GM21447 (cell line): ENCODE measurements at regions not wholly inside any gene's neighbourhood (a gene's known extent, or its start where the extent isn't known, plus 50 kb on each side); places are given as distances from the start of the nearest gene placed in this dataset.

Source experiments
- ATAC-seq: cut with Tn5 transposase; IDR thresholded peaks from one replicate; pipeline ENCODE4 v1.9.1; 2021; ENCODE audit not compliant: unreplicated experiment

DNA sequence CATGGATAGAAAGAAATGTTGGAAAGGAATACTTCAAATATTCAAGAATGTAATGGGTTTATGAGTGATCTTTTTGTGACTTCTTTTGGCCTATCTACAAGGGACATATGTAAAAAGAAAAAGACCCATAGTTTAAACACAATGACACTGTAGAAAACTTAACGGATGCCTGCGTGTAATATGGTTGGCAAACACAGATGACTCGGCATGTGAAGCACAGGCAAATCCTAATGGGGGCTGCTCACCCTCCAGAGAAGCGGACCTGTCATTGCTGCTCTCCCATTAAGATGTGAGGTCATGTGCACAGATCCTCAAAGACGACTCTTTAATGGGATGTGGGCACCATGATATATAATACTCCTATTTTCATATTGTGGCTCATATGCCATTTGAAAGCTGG, 366.6 kb upstream of the TMEM132C start:
- ATAC-seq = no peak

GRCh38 chr12:127903146-127903545, 363.8 kb upstream of the TMEM132C start:
- ATAC-seq = no peak

- ATAC-seq = no peak
Measured at GRCh38 chr12:127909041-127909440, 357.9 kb upstream of the TMEM132C start.

- no peak for ATAC-seq
Measured at GRCh38 chr12:127911291-127911690, 355.7 kb upstream of the TMEM132C start.

GRCh38 chr12:127912035-127912665, 354.8 kb upstream of the TMEM132C start:
- ATAC-seq = no peak

- no peak for ATAC-seq
Measured at GRCh38 chr12:127923501-127923900, 343.5 kb upstream of the TMEM132C start.

- no peak for ATAC-seq
Measured at GRCh38 chr12:127925971-127926370, 341.0 kb upstream of the TMEM132C start.

DNA sequence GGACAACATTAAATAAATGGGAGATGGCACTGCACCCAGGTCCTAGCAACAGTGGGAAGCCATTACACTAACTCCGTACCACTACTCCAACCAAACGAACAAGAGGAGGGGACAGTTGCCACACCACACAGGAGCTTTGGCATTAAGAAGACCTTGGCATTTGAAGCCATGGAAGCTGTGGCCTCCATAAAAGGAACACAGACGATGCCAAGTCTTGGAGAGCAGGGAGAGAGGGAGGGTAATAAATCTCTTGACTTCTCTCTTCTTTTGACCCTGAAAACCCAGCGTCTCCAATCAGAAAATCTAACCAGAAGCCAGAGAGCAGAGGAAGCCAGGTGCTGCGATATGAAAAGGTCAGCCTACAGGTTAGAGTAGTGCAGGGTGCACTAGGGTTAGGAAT, 338.8 kb upstream of the TMEM132C start:
- ATAC-seq = no peak

- no peak for ATAC-seq
Measured at GRCh38 chr12:127928615-127929571, 338.1 kb upstream of the TMEM132C start.

DNA sequence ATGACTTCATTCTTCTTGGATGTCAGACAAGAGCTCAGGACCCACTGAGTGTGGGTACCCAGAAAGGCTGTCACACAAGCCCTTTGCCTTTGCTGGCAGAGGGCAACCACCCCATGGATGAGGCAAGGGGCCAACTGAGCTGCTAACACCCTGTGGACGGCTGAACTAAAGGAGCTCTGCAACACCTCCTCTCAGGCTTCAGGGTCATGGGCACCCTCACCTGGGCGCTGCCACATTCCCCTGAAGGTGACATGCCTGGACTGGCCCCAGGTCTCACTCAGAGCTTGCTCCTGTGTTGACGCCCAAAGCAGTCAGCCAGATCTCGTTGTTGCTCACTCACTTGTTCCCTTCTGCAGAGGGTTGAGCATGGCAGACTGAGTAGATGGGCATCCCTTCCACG, 336.8 kb upstream of the TMEM132C start:
- ATAC-seq = no peak

DNA sequence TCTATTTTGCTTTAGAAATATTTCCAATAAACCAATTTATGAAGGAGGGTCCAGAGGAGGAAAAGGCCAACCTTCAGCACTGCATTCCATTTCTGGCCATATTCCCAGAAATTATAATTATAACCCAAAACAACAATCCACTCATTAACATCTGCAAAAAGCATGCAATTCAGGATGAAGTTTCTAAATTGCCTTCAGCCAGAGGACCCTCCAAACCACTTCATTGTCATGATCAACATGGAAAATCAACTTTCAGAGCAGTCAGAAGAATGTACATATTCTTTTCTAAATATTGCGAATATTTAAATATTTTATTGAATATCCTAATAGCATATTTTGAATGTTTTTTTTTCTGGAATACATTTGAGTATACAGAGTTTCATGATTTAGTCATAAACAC, 332.6 kb upstream of the TMEM132C start:
- ATAC-seq = no peak

DNA sequence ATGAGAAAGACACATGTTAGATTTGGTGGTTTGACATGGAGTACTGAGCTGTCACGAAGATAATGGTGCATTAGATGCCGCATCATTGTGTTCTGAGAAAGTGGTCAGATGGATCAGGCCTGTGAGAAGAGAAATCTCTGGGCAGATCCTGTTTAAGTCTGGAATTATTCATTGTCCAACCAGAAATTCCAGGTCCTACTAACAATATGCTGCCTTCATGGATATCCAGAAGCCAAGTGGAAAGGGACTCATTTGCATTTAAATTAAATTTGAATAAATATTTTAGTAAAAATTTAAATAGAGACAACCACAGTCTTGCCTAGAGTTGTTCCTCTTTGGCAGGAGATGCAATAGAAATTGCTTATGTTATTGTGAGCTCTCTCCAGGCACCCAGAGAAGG, 330.5 kb upstream of the TMEM132C start:
- no peak for ATAC-seq

- ATAC-seq = no peak
Measured at GRCh38 chr12:127941332-127941731, 325.6 kb upstream of the TMEM132C start.

- ATAC-seq = no peak
Measured at GRCh38 chr12:127942981-127943380, 324.0 kb upstream of the TMEM132C start.

DNA sequence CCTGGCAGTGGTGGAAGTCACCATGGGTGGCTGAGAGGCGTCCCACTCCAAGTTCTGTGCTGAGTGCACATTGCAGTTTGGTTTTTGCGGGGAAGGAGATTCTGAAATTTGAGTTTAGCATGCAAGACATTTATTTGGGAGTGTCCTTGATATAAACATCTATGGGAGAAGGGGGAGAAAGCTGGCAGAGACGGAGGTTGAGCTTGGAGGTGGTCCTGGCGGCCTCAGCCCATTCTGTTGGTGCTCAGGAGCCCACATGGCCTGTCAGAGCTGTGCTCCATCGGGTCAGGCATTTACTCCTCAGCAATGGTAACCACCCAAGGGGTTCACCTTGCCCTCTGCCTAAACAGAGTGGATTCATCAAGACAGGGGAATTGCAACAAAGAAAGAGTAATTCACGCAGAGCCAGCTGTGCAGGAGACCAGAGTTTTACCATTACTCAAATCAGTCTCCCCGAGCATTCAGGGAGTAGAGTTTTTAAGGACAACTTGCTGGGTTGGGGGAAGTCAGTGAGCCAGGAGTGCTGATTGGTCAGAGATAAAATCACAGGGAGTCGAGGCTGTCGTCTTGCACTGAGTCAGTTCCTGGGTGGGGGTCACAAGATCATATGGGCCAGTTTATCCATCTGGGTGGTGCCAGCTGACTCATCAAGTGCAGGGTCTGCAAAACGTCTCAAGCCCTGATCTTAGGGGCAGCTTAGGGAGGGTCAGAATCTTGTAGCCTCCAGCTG, 323.3 kb upstream of the TMEM132C start:
- no peak for ATAC-seq

- no peak for ATAC-seq
Measured at GRCh38 chr12:127944211-127944899, 322.6 kb upstream of the TMEM132C start.

- ATAC-seq = no peak
Measured at GRCh38 chr12:127957001-127957660, 309.8 kb upstream of the TMEM132C start.

DNA sequence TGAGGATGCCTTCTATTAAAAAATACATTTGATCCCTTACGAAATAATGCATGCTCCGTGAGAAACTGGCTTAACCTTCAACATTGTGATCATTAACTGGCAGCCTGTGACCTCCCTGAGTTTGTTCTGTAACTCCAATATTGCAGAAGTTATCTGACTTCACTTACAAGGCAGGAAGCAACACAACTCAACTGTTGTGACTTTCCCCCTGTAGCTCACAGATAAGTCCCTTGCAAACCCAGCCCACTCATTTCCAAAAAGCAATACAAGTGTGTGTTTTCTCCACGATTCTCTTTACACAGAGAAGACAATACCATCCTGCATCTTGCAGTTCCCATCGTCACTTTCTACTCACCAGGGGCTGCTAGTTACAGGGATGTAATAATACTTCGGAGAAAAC, 304.7 kb upstream of the TMEM132C start:
- no peak for ATAC-seq

DNA sequence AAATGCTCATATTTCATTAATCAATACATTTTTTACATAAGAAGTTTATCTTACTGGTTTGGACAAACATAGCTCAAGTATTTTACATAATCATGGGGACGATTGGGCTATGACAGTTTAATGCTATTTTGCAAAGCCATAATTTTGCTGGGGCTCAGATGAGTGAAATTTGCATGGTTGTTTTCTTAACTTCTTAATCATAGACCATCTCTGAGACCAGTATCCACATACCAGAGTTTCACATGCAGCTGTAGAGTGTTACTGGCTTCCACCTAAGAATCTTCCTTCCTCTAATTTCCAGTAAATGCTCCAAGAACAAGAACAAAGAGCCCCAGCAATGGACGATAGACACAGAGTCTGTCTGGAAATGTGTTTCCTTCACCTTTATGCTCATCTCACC, 303.0 kb upstream of the TMEM132C start:
- ATAC-seq = no peak

DNA sequence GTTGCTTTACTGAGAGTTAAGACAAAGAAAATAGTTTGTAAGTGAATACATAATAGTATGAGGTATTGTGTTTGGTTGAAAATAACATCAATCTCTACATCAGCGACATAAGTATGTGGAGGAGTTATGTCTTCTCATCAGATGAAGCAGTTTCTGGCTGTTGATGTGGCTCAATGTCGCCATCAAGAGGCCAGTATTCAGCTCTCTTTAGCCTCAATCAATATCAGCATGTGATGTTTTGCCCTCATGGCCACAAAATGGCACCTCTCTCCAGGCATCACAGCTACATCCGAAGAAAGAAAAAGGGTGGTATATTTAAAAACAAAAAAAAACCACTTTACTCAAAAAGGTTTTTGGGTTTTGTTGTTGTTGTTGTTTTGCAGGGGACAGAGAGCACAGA, 302.3 kb upstream of the TMEM132C start:
- no peak for ATAC-seq

GRCh38 chr12:127966331-127966730, 300.6 kb upstream of the TMEM132C start:
- no peak for ATAC-seq
